Omental fat pad (tissue), 3 donors: ENCODE measurements at regions not wholly inside any gene's neighbourhood (a gene's known extent, or its start where the extent isn't known, plus 50 kb on each side); places are given as distances from the start of the nearest gene placed in this dataset.

Experiments used
- ATAC-seq: fragments of 150-250 bp; one replicate; pipeline ENCODE4 v1.9.1; 2016; ENCODE audit warnings: mild to moderate bottlenecking, moderate library complexity; ENCODE audit not compliant: low FRiP score
- DNase-seq: peaks from one replicate; pipeline ENCODE4 v3.0.0-alpha.2; 2019; ENCODE audit warnings: low spot score
- CTCF ChIP-seq, 3 donors: fragments of 450-650 bp; IDR thresholded peaks; one replicate each; pipeline ENCODE4 v1.5.1; 2016 to 2017; ENCODE audit warnings: antibody characterized with exemption in 3 of 3, mild to moderate bottlenecking in 3 of 3, moderate library complexity in 2 of 3

GRCh38 chr5:15346738-15347137 is 153.2 kb upstream of the FBXL7 start:
- no peak for ATAC-seq
- TF ChIP-seq CTCF (IDR thresholded peaks at IDR 0.05) = no peak
- no peak for DNase-seq

GRCh38 chr5:15344954-15345353 is 155.0 kb upstream of the FBXL7 start:
- no peak for ATAC-seq
- TF ChIP-seq CTCF (IDR thresholded peaks at IDR 0.05) = no peak
- DNase-seq = no peak

GRCh38 chr5:15338546-15338945 is 161.4 kb upstream of the FBXL7 start:
- no peak for TF ChIP-seq CTCF (IDR thresholded peaks at IDR 0.05)
- DNase-seq (no peak), ATAC-seq (no peak)

- no peak for DNase-seq
- TF ChIP-seq CTCF (IDR thresholded peaks at IDR 0.05) = no peak
- no peak for ATAC-seq
These were observed 165.3 kb upstream of the FBXL7 start for GRCh38 chr5:15334551-15335266.

- ATAC-seq = no peak
- no peak for DNase-seq
- no peak for TF ChIP-seq CTCF (IDR thresholded peaks at IDR 0.05)
These were observed 166.9 kb upstream of the FBXL7 start for GRCh38 chr5:15333091-15333490.

- no peak for ATAC-seq
- no peak for TF ChIP-seq CTCF (IDR thresholded peaks at IDR 0.05)
- DNase-seq = no peak
These were observed 173.0 kb upstream of the FBXL7 start for GRCh38 chr5:15326932-15327331.

GRCh38 chr5:15326471-15326870 is 173.5 kb upstream of the FBXL7 start:
- no peak for ATAC-seq
- no peak for TF ChIP-seq CTCF (IDR thresholded peaks at IDR 0.05)
- DNase-seq = no peak
